Mucosa of rectum (tissue), 2 donors: ENCODE measurements at regions not wholly inside any gene's neighbourhood (a gene's known extent, or its start where the extent isn't known, plus 50 kb on each side); places are given as distances from the start of the nearest gene placed in this dataset.

ENCODE experiments used
- H3K27ac ChIP-seq, 2 donors: one replicate each; pipeline ENCODE4 v1.7.0; 2013; ENCODE audit warnings: inconsistent platforms in 2 of 2, low read depth in 2 of 2, low read length in 2 of 2
- H3K27me3 ChIP-seq, 2 donors: one replicate each; pipeline ENCODE4 v1.7.0; 2013; ENCODE audit warnings: low read length in 2 of 2; ENCODE audit not compliant: control insufficient read depth in 2 of 2, insufficient read depth in 2 of 2
- H3K36me3 ChIP-seq, 2 donors: one replicate each; pipeline ENCODE4 v1.7.0; 2013; ENCODE audit warnings: low read length in 2 of 2; ENCODE audit not compliant: control insufficient read depth in 2 of 2, insufficient read depth in 2 of 2
- H3K4me1 ChIP-seq, 2 donors: one replicate each; pipeline ENCODE4 v1.7.0; 2013; ENCODE audit warnings: low read length in 2 of 2, mild to moderate bottlenecking in 1 of 2; ENCODE audit not compliant: control insufficient read depth in 2 of 2, insufficient read depth in 2 of 2
- H3K4me3 ChIP-seq, 2 donors: one replicate each; pipeline ENCODE4 v1.7.0; 2013; ENCODE audit warnings: low read length in 2 of 2
- H3K9ac ChIP-seq, 2 donors: one replicate each; pipeline ENCODE4 v1.7.0; 2013; ENCODE audit warnings: low read length in 2 of 2, low read depth in 1 of 2, mild to moderate bottlenecking in 1 of 2
- H3K9me3 ChIP-seq, 2 donors: one replicate each; pipeline ENCODE4 v1.7.0; 2013; ENCODE audit warnings: low read length in 2 of 2; ENCODE audit not compliant: control insufficient read depth in 2 of 2
- donor health status: healthy.
- donor health status: Normal muscosa, but diverticular disease.

- H3K9ac ChIP-seq: no peak overlapping the region
- H3K9me3 ChIP-seq: no peaks in the 10 kb centered on the region
- no peaks in the 10 kb centered on the region for H3K4me1 ChIP-seq
- no peak overlapping the region for H3K4me3 ChIP-seq
- H3K36me3 ChIP-seq: no peaks in the 10 kb centered on the region
- peak overlapping the region; percentile 44 to 68 for H3K27ac ChIP-seq
- no peaks in the 10 kb centered on the region for H3K27me3 ChIP-seq
Observed at GRCh38 chr10:121104476-121105111, 253.4 kb downstream of the WDR11 start.

GRCh38 chr10:121106611-121107010 lies 255.4 kb downstream of the WDR11 start:
- H3K4me3 ChIP-seq: no peak overlapping the region
- no peaks in the 10 kb centered on the region for H3K4me1 ChIP-seq
- no peaks in the 10 kb centered on the region for H3K9me3 ChIP-seq
- no peak overlapping the region for H3K27ac ChIP-seq
- no peak overlapping the region for H3K9ac ChIP-seq
- no peaks in the 10 kb centered on the region for H3K36me3 ChIP-seq
- H3K27me3 ChIP-seq: no peaks in the 10 kb centered on the region

GRCh38 chr10:121108051-121108450 lies 256.9 kb downstream of the WDR11 start:
- H3K9ac ChIP-seq: no peak overlapping the region
- no peak overlapping the region for H3K27ac ChIP-seq
- no peaks in the 10 kb centered on the region for H3K36me3 ChIP-seq
- no peak overlapping the region for H3K4me3 ChIP-seq
- H3K27me3 ChIP-seq: no peaks in the 10 kb centered on the region
- no peaks in the 10 kb centered on the region for H3K4me1 ChIP-seq
- H3K9me3 ChIP-seq: no peaks in the 10 kb centered on the region

- Histone ChIP-seq H3K4me3 (no peak overlapping the region), H3K27ac (no peak overlapping the region), H3K27me3 (no peaks in the 10 kb centered on the region), H3K9ac (no peak overlapping the region), H3K9me3 (no peaks in the 10 kb centered on the region), H3K4me1 (no peaks in the 10 kb centered on the region), H3K36me3 (no peaks in the 10 kb centered on the region)
Observed at GRCh38 chr10:121110369-121110768, 259.2 kb downstream of the WDR11 start.

GRCh38 chr10:121112136-121112535 lies 261.0 kb downstream of the WDR11 start:
- Histone ChIP-seq H3K27me3 (no peaks in the 10 kb centered on the region), H3K4me1 (no peaks in the 10 kb centered on the region), H3K9ac (no peak overlapping the region), H3K27ac (no peak overlapping the region), H3K36me3 (no peaks in the 10 kb centered on the region), H3K9me3 (no peaks in the 10 kb centered on the region), H3K4me3 (no peak overlapping the region)

GRCh38 chr10:121112579-121113384 lies 261.6 kb downstream of the WDR11 start:
- Histone ChIP-seq H3K27me3 (no peaks in the 10 kb centered on the region), H3K9ac (no peak overlapping the region), H3K9me3 (no peaks in the 10 kb centered on the region), H3K4me1 (no peaks in the 10 kb centered on the region), H3K36me3 (no peaks in the 10 kb centered on the region), H3K4me3 (no peak overlapping the region), H3K27ac (no peak overlapping the region)

- no peaks in the 10 kb centered on the region for H3K36me3 ChIP-seq
- no peak overlapping the region for H3K9ac ChIP-seq
- H3K4me3 ChIP-seq: no peak overlapping the region
- no peak overlapping the region for H3K27ac ChIP-seq
- H3K27me3 ChIP-seq: no peaks in the 10 kb centered on the region
- H3K4me1 ChIP-seq: no peaks in the 10 kb centered on the region
- H3K9me3 ChIP-seq: no peaks in the 10 kb centered on the region
Observed at GRCh38 chr10:121113385-121113696, 262.2 kb downstream of the WDR11 start.

GRCh38 chr10:121113911-121114310 lies 262.7 kb downstream of the WDR11 start:
- Histone ChIP-seq H3K27ac (no peak overlapping the region), H3K9ac (no peak overlapping the region), H3K9me3 (no peaks in the 10 kb centered on the region), H3K27me3 (no peaks in the 10 kb centered on the region), H3K36me3 (no peaks in the 10 kb centered on the region), H3K4me1 (no peaks in the 10 kb centered on the region), H3K4me3 (no peak overlapping the region)

GRCh38 chr10:121115154-121115553 lies 264.0 kb downstream of the WDR11 start:
- Histone ChIP-seq H3K27me3 (no peaks in the 10 kb centered on the region), H3K9ac (no peak overlapping the region)

GRCh38 chr10:121121462-121121861 lies 270.3 kb downstream of the WDR11 start:
- Histone ChIP-seq H3K4me3 (no peak overlapping the region), H3K27ac (no peak overlapping the region), H3K9ac (no peak overlapping the region), H3K36me3 (no peaks in the 10 kb centered on the region), H3K9me3 (no peaks in the 10 kb centered on the region), H3K27me3 (no peaks in the 10 kb centered on the region), H3K4me1 (no peaks in the 10 kb centered on the region)

More at GRCh38 chr10:121115154-121115553, 264.0 kb downstream of the WDR11 start:
- no peak overlapping the region for H3K4me3 ChIP-seq
- no peak overlapping the region for H3K27ac ChIP-seq
- H3K36me3 ChIP-seq: no peaks in the 10 kb centered on the region
- no peaks in the 10 kb centered on the region for H3K9me3 ChIP-seq
- no peaks in the 10 kb centered on the region for H3K4me1 ChIP-seq
